H9 (cell line): ENCODE measurements at regions not wholly inside any gene's neighbourhood (a gene's known extent, or its start where the extent isn't known, plus 50 kb on each side); places are given as distances from the start of the nearest gene placed in this dataset.
A peak's percentile ranks its signal among the peaks of the same experiment; 100 is the strongest.

Experiments
- DNase-seq: peaks from one replicate; pipeline ENCODE4 v3.0.0-alpha.2; 2017
- H2AFZ ChIP-seq: one replicate; pipeline ENCODE4 v1.6.1; 2013; ENCODE audit warnings: mild to moderate bottlenecking, low read length, control low read depth, moderate library complexity
- H2AK5ac ChIP-seq: 2 replicates; pipeline ENCODE4 v1.6.1; 2013; ENCODE audit warnings: low read length, control low read depth, mixed read lengths; ENCODE audit not compliant: insufficient read length
- H2BK120ac ChIP-seq: one replicate; pipeline ENCODE4 v1.6.1; 2013; ENCODE audit warnings: low read depth, mild to moderate bottlenecking, low read length, control low read depth, inconsistent platforms; ENCODE audit not compliant: poor library complexity, severe bottlenecking
- H2BK12ac ChIP-seq: 2 replicates; pipeline ENCODE4 v1.6.1; 2013; ENCODE audit warnings: low read length, control low read depth, mixed read lengths, low read depth; ENCODE audit not compliant: insufficient read length
- H2BK15ac ChIP-seq: 2 replicates; pipeline ENCODE4 v1.6.1; 2013; ENCODE audit warnings: low read depth, low read length, control low read depth
- H2BK20ac ChIP-seq: one replicate; pipeline ENCODE4 v1.6.1; 2013; ENCODE audit warnings: low read depth, mild to moderate bottlenecking, low read length, control low read depth, inconsistent platforms; ENCODE audit not compliant: poor library complexity, severe bottlenecking
- H2BK5ac ChIP-seq: 2 replicates; pipeline ENCODE4 v1.6.1; 2013; ENCODE audit warnings: low read length, control low read depth, mixed read lengths; ENCODE audit not compliant: insufficient read length
- H3K14ac ChIP-seq: 2 replicates; pipeline ENCODE4 v1.6.1; 2013; ENCODE audit warnings: low read length, control low read depth; ENCODE audit not compliant: insufficient read depth
- H3K18ac ChIP-seq: 2 replicates; pipeline ENCODE4 v1.6.1; 2013; ENCODE audit warnings: low read depth, mild to moderate bottlenecking, mixed read lengths, low read length, control low read depth; ENCODE audit not compliant: insufficient read length
- H3K23ac ChIP-seq: 2 replicates; pipeline ENCODE4 v1.6.1; 2013; ENCODE audit warnings: low read length, control low read depth, mixed read lengths, low read depth; ENCODE audit not compliant: insufficient read length
- H3K23me2 ChIP-seq: 2 replicates; pipeline ENCODE4 v1.6.1; 2013; ENCODE audit warnings: low read depth, mild to moderate bottlenecking, mixed read lengths, low read length, control low read depth; ENCODE audit not compliant: insufficient read length, poor library complexity, severe bottlenecking
- H3K27ac ChIP-seq: 2 replicates; pipeline ENCODE4 v1.5.1; 2013; ENCODE audit warnings: low read length, control low read depth, mixed read lengths, low read depth; ENCODE audit not compliant: insufficient read length
- H3K27me3 ChIP-seq: 2 replicates; pipeline ENCODE4 v1.6.1; 2013; ENCODE audit warnings: low read length, control low read depth, inconsistent platforms; ENCODE audit not compliant: insufficient read depth
- H3K4ac ChIP-seq: 2 replicates; pipeline ENCODE4 v1.6.1; 2013; ENCODE audit warnings: low read depth, mild to moderate bottlenecking, control low read depth, inconsistent platforms, low read length, moderate library complexity
- H3K4me1 ChIP-seq: 2 replicates; pipeline ENCODE4 v1.6.1; 2013; ENCODE audit warnings: low read length, control low read depth, inconsistent platforms; ENCODE audit not compliant: insufficient read depth
- H3K4me2 ChIP-seq: 2 replicates; pipeline ENCODE4 v1.6.1; 2013; ENCODE audit warnings: low read length, control low read depth, mixed read lengths; ENCODE audit not compliant: insufficient read length, insufficient read depth
- H3K56ac ChIP-seq: 2 replicates; pipeline ENCODE4 v1.6.1; 2013; ENCODE audit warnings: low read depth, mild to moderate bottlenecking, mixed read lengths, low read length, control low read depth; ENCODE audit not compliant: insufficient read length
- H3K79me1 ChIP-seq: 2 replicates; pipeline ENCODE4 v1.6.1; 2013; ENCODE audit warnings: low read depth, mild to moderate bottlenecking, moderate library complexity, low read length, control low read depth, inconsistent platforms; ENCODE audit not compliant: insufficient read depth, poor library complexity, severe bottlenecking
- H3K79me2 ChIP-seq: 2 replicates; pipeline ENCODE4 v1.6.1; 2013; ENCODE audit warnings: low read length, control low read depth, inconsistent platforms; ENCODE audit not compliant: insufficient read depth
- H3K9ac ChIP-seq: 2 replicates; pipeline ENCODE4 v1.6.1; 2013; ENCODE audit warnings: low read length, control low read depth, mixed read lengths; ENCODE audit not compliant: insufficient read length; ENCODE audit errors: extremely low read depth
- H3K9me3 ChIP-seq: one replicate; pipeline ENCODE4 v1.6.1; 2013; ENCODE audit warnings: low read depth, low read length, inconsistent platforms; ENCODE audit not compliant: control insufficient read depth
- H3T11ph ChIP-seq: one replicate; pipeline ENCODE4 v1.6.1; 2013; ENCODE audit warnings: mild to moderate bottlenecking, low read length, control low read depth, inconsistent platforms
- H4K20me1 ChIP-seq: one replicate; pipeline ENCODE4 v1.6.1; 2013; ENCODE audit not compliant: control insufficient read depth, insufficient read length, insufficient read depth
- H4K5ac ChIP-seq: 2 replicates; pipeline ENCODE4 v1.6.1; 2013; ENCODE audit warnings: low read depth, mild to moderate bottlenecking, mixed read lengths, low read length, control low read depth; ENCODE audit not compliant: insufficient read length
- H4K8ac ChIP-seq: replicated peaks from 2 replicates; pipeline ENCODE4 v1.6.1; 2013; ENCODE audit warnings: low read length, control low read depth, mixed read lengths, low read depth; ENCODE audit not compliant: insufficient read length
- H4K91ac ChIP-seq: 2 replicates; pipeline ENCODE4 v1.6.1; 2013; ENCODE audit warnings: low read depth, mild to moderate bottlenecking, moderate library complexity, mixed read lengths, low read length, control low read depth; ENCODE audit not compliant: insufficient read length
- H3K27ac Mint-ChIP-seq, 3 experiments: 2 replicates in 2 of 3; 3 replicates in 1 of 3; pipeline ENCODE4 v1.8.0; 2020 to 2021; ENCODE audit warnings: mixed read lengths in 3 of 3, mild to moderate bottlenecking in 1 of 3, moderate library complexity in 1 of 3
- H3K27me3 Mint-ChIP-seq: 2 replicates; pipeline ENCODE4 v1.8.0; 2021; ENCODE audit warnings: low read depth, mild to moderate bottlenecking, moderate library complexity, mixed read lengths
- H3K36me3 Mint-ChIP-seq, 3 experiments: 2 replicates in 2 of 3; 3 replicates in 1 of 3; pipeline ENCODE4 v1.8.0; 2020 to 2021; ENCODE audit warnings: low read depth in 3 of 3, mixed read lengths in 3 of 3; ENCODE audit not compliant: insufficient read depth in 1 of 3
- H3K4me1 Mint-ChIP-seq, 2 experiments: 2 replicates each; pipeline ENCODE4 v1.8.0; 2020; ENCODE audit warnings: mixed read lengths in 2 of 2
- H3K4me3 Mint-ChIP-seq, 2 experiments: 2 replicates in 1 of 2; 3 replicates in 1 of 2; pipeline ENCODE4 v1.8.0; 2020 to 2021; ENCODE audit warnings: mild to moderate bottlenecking in 2 of 2, mixed read lengths in 2 of 2, moderate library complexity in 1 of 2
- H3K9me3 Mint-ChIP-seq, 2 experiments: 2 replicates in 1 of 2; 3 replicates in 1 of 2; pipeline ENCODE4 v1.8.0; 2020; ENCODE audit warnings: mild to moderate bottlenecking in 2 of 2, mixed read lengths in 2 of 2, moderate library complexity in 1 of 2
- WGBS: extraction: QIAGEN DNeasy Blood & Tissue Kit; methylation state at CpG from one replicate; pipeline ENCODE4 v1.1.7; 2013; ENCODE audit warnings: missing lambda C conversion rate, low lambda C conversion rate, mixed read lengths; ENCODE audit not compliant: insufficient read length; ENCODE audit errors: extremely low coverage; 5-methylcytosine and 5-hydroxymethylcytosine counted together
- TF ChIP-seq, protein P1 (sequence below): fragments of 200-600 bp; sonication (generic); conservative IDR thresholded peaks from 3 replicates; pipeline ENCODE4 v1.8.0; 2021; ENCODE audit warnings: antibody characterized with exemption, mild to moderate bottlenecking

DNA sequence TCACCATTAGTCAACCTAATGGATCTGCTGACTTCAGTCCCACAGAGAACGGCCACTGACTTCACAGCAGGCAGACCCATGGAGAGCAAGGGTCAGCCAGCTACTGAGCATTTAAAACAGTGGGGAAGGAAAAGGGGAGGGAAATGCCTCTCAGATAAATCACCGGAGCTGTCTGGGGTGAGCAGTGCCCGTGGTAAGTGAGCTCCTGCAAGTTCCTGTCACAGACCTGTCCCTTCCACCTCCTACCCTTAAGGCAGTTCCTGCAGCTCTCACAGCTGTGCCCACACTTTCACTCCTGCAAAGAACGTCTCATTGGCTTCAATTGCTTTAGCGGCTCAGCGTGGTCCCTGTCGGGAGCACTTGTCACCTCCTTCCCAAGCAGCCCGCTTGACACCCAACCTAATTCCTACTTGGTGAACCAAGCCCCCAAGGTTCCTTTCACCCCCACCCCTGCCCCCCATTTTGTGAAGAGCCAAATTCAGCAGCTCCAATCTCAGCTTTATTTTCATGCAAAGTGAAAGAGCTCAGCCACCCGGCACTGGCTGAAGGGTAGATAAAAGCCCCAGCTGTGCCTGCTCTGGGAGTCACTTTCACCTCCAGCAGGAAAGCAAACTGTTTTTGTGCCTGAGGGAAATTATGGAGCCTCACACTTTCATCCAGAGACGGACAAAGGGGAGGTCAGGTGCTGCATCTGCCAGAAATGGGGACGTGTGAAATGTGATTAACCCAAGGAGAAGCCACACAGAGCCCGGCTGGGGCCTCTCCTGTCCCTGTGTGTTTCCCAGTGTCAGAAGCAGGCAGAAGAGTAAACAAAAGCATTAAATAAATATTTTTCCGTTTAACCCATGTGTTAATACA lies 306.2 kb downstream of the TTLL7 start:
- Histone ChIP-seq H2BK120ac (no peak overlapping the region), H3K9ac (no peak overlapping the region), H3K4me1 (peaks cover 17% of the 10 kb centered on the region), H3K9me3 (no peaks in the 10 kb centered on the region), H2BK5ac (no peak overlapping the region), H2BK20ac (no peak overlapping the region), H2BK12ac (no peak overlapping the region), H3K56ac (no peak overlapping the region), H2BK15ac (no peak overlapping the region), H2AK5ac (no peak overlapping the region), H3K23me2 (no peaks in the 10 kb centered on the region), H3K4me2 (peak overlapping the region; percentile 45), H3K27ac (peak overlapping the region; percentile 75), H3K18ac (no peak overlapping the region), H4K5ac (no peak overlapping the region), H3T11ph (no peak overlapping the region), H4K20me1 (no peaks in the 10 kb centered on the region), H4K91ac (no peak overlapping the region), H2AFZ (no peak overlapping the region), H3K4ac (no peak overlapping the region), H3K23ac (no peak overlapping the region), H3K79me1 (no peaks in the 10 kb centered on the region), H3K27me3 (no peaks in the 10 kb centered on the region), H4K8ac (no peak overlapping the region), H3K79me2 (no peaks in the 10 kb centered on the region), H3K14ac (no peak overlapping the region)
- H3K27ac Mint-ChIP-seq, result peak overlapping the region; percentile 93 to 99 (median 99)
- peaks cover 69 to 71% of the 10 kb centered on the region in 2 experiments for H3K4me1 Mint-ChIP-seq
- H3K9me3 Mint-ChIP-seq, result peaks cover 14 to 15% of the 10 kb centered on the region in 2 experiments
- WGBS, result no CpG with 5 or more reads among the region's 13 CpGs
- H3K27me3 Mint-ChIP-seq, result peaks cover 2% of the 10 kb centered on the region
- peaks cover 9 to 18% (median 14%) of the 10 kb centered on the region in 3 experiments; a peak in 6 of 7 replicates for H3K36me3 Mint-ChIP-seq
- peak; percentile 80 for DNase-seq
- TF ChIP-seq, protein P1, sequence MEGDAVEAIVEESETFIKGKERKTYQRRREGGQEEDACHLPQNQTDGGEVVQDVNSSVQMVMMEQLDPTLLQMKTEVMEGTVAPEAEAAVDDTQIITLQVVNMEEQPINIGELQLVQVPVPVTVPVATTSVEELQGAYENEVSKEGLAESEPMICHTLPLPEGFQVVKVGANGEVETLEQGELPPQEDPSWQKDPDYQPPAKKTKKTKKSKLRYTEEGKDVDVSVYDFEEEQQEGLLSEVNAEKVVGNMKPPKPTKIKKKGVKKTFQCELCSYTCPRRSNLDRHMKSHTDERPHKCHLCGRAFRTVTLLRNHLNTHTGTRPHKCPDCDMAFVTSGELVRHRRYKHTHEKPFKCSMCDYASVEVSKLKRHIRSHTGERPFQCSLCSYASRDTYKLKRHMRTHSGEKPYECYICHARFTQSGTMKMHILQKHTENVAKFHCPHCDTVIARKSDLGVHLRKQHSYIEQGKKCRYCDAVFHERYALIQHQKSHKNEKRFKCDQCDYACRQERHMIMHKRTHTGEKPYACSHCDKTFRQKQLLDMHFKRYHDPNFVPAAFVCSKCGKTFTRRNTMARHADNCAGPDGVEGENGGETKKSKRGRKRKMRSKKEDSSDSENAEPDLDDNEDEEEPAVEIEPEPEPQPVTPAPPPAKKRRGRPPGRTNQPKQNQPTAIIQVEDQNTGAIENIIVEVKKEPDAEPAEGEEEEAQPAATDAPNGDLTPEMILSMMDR, result no peak
- H3K4me3 Mint-ChIP-seq, result peak overlapping the region; percentile 55 to 75
